Left cardiac atrium (tissue), 4 donors: ENCODE measurements at regions not wholly inside any gene's neighbourhood (a gene's known extent, or its start where the extent isn't known, plus 50 kb on each side); places are given as distances from the start of the nearest gene placed in this dataset.
"Not testable (repeated sequence)": the region's sequence is repeated elsewhere in the genome, so short reads cannot be mapped to it uniquely, and the experiment has no call there.

Source experiments
- ATAC-seq, 2 donors: fragments of 200-7000 bp; cut with Tn5 transposase; one replicate each; pipeline ENCODE4 v1.9.1; 2020; ENCODE audit warnings: mild to moderate bottlenecking in 2 of 2, moderate library complexity in 2 of 2
- DNase-seq: peaks from one replicate; pipeline ENCODE4 v3.0.0-alpha.2; 2020
- intact Hi-C, 2 donors: fragments of 100-400 bp; cut with DNase I; formaldehyde crosslinking; loops; one replicate each; pipeline versions ENCODE4 v1.14.1 to v1.15.1; 2022 to 2023
- donor health status: DM: no; HTN: yes; CAD: no.
- donor health status: DM: no; HTN: yes; CAD: no; lungs with severe emphysema.
- donor health status: DM: yes; HTN: yes; CAD: no.
- donor health status: Dilated cardiomyopathy.

DNA sequence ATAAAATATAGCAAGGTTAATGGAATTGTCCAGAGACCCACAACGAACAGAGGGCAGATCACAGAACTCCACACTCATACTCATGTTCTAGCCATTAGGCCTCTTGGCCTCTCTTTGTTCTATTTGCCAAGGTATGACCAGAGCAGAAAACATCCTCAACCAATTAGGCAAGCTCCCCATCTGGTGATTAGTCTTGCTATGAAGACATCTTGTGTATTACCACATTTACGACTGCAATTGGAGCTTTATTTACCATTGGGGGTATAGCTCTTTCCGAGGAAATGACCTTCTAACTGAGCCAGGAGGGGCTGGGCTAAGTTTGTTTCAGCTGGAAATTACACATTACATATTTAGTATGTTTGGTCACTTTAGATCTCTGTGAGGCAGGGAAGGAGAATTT, 593.9 kb downstream of the CD109 start:
- intact Hi-C loops = no loop called here
- ATAC-seq (no peak), DNase-seq (no peak)

DNA sequence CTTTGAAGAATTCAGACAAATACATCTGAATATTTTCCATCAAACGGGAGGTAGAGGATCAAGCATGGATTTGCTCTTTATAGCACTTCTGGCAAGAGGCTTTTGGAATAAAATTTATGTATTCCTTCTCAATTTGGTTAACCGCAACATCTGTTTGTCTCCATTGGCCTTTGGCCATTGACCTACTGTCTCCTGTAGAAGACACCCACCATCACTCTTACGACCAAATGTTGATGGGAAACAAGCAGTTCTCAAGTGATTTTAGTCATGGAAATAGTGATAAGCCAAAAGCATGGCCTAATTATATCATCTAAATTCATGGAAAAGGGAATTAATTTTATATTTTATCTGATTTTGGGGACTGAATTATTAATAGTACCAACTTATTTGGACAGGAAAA, 591.9 kb downstream of the CD109 start:
- no peak for ATAC-seq
- intact Hi-C loops = no loop called here
- DNase-seq = no peak

DNA sequence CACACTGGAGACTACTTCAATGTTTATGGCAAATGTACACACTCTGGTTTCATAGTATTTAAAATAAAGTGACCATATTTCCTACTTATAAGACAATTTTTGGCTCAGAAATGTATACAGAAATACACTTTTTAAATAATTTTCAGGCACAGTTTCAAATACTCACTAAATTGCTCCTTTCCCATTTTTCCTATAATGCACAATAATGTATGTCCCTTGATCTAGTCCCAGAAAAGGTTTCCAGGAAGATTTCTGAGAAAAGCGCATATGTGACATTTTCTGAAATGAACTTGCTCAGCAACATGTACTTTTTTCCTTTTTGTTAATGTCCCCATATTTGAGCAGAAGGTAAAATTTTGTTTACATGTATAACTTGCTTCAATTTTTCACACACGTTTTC, 591.4 kb downstream of the CD109 start:
- DNase-seq = no peak
- no peak for ATAC-seq

DNA sequence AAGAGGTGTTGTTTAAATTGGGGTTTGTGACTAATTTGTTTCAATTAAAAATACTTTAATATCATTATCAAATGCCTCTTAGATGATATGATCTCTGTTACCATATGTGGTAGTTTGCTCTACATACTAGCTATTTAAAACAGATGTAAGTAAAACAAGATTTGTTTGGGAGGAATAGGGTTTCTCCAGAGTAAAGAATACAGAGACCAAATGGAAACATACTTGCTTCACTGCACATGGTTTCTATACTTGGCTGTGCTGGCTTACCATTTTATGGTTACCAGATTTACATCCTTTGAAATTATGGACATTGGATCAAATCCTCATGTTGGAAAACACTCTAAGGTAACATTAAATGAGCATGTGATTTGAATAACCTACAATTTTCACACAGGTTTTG, 588.3 kb downstream of the CD109 start:
- DNase-seq (no peak), ATAC-seq (no peak)
- intact Hi-C loops = no loop called here

More for the DNA sequence above, 591.4 kb downstream of the CD109 start:
- intact Hi-C loops = no loop called here

DNA sequence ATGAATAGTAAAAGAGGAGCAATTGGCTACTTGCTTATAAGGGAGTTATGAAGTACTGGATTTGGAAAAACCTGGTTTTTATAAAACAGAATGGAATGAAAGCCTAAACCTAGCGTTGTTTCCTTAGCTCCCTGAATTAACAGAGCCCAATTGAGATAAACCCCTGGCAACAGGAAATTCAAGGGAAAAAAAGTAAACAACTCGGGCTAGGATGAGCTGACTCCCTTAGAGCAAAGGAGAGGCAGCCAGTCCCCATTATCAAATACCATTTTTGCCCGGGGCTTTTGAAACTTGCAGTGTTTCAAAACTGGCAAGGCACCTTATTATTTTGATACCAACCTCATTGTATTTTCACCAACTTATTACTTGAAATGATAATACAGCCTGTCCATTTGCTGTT, 587.5 kb downstream of the CD109 start:
- DNase-seq = no peak
- no peak for ATAC-seq
- intact Hi-C loops = no loop called here

GRCh38 chr6:74282143-74282689, 586.2 kb downstream of the CD109 start:
- no peak for DNase-seq
- no peak for ATAC-seq
- intact Hi-C loops = no loop called here

GRCh38 chr6:74280130-74280692, 584.2 kb downstream of the CD109 start:
- intact Hi-C loops = no loop called here
- DNase-seq = no peak
- no peak for ATAC-seq

- ATAC-seq (no peak), DNase-seq (no peak)
- intact Hi-C loops = no loop called here
These were observed 581.8 kb downstream of the CD109 start for GRCh38 chr6:74277777-74278186.

DNA sequence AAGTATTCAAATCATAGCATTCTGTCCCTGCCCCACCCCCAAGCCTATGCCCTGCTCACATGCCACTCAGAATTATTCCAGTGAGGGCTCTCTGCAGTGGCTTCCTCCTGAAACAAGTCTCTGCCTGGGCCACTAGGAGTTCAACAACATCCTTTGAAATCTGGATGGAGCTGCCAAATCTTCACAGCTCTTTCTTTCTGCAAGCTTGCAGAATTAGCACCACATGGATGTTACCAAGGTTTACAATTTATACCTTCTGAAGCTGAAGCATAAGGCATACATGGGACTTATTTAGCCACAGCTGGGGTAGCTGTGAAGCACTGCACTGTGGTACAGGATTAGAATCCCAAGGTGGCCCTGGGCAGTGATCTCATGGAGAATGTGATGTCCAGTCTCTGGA, 577.5 kb downstream of the CD109 start:
- no peak for ATAC-seq
- intact Hi-C loops = no loop called here
- no peak for DNase-seq

- no peak for ATAC-seq
- intact Hi-C loops = no loop called here
- no peak for DNase-seq
These were observed 573.5 kb downstream of the CD109 start for GRCh38 chr6:74269600-74269858.

- intact Hi-C loops = no loop called here
- ATAC-seq (no peak), DNase-seq (no peak)
These were observed 573.0 kb downstream of the CD109 start for GRCh38 chr6:74268815-74269599.

DNA sequence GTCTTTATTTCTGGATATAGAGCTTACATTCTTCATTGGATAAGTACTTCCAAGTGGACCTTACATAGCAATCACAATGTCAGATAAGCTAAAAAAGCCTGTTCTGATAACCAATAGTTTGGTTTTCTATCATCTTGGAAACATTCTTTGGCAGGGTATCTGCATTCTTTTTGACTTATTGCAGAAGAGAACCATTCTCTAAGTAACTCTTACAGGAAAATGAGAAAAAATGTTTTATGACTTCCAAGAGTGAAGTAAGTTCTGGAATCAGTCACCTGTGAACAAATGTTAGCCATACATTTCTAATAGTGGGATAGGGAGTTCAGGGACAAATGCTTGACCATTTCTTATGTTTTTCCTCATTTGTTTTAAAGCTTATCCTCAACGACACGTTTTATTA, 564.0 kb downstream of the CD109 start:
- intact Hi-C loops = no loop called here
- ATAC-seq = no peak
- no peak for DNase-seq

DNA sequence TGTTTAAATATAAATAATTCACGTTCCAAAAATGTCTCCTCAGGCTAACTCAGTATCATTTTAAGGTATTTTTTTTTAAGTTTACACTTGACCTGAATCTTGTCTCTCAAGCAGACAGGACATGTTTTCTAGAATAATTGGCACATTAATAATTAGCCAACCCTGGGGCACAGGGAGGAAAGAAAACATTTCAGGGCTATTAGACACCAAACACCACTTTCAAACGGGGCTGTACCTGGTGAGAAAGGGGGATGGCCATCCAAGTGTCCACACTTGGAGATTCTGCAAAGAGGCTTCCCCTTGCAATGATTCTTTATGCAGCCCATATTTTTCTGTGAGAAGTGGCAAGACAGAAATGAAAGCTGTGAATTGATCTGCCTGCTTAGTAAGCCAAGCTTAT, 560.8 kb downstream of the CD109 start:
- intact Hi-C loops = no loop called here
- DNase-seq = no peak
- ATAC-seq = no peak

DNA sequence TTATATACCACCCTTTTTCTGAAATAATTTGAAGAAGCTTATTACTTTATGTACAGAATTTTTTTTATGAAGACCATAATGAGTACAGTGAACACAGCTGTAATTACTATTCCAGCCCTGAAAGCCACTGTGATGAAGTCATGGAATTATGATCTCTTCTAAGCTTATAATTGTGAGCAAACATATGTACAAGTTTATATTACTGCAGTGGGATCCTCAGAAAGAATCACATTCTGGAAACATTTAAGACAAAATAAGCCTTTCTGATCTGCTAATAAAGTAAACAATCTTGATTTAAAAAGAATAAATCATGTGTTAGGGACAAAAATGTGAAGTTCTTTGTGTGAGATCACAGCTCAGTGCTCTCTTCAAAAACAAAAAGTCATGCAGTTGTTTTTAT, 560.4 kb downstream of the CD109 start:
- intact Hi-C loops = no loop called here
- ATAC-seq (no peak), DNase-seq (no peak)

DNA sequence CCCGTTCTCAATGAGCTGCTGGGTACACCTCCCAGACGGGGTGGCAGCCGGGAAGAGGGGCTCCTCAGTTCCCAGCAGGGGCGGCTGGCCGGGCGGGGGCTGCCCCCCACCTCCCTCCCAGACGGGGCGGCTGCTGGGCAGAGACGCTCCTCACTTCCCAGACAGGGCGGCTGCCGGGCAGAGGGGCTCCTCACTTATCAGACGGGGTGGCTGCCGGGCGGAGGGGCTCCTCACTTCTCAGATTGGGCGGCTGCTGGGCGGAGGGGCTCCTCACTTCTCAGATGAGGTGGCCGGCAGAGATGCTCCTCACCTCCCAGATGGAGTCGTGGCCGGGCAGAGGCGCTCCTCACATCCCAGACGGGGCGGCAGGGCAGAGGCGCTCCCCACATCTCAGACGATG, 559.0 kb downstream of the CD109 start:
- ATAC-seq, intact Hi-C loops, DNase-seq: not testable (repeated sequence)

GRCh38 chr6:74254147-74254546, 558.1 kb downstream of the CD109 start:
- intact Hi-C loops, ATAC-seq, DNase-seq: not testable (repeated sequence)

GRCh38 chr6:74253261-74253660, 557.3 kb downstream of the CD109 start:
- no peak for ATAC-seq
- no peak for DNase-seq
- intact Hi-C loops = no loop called here

GRCh38 chr6:74250161-74250818, 554.3 kb downstream of the CD109 start:
- ATAC-seq (no peak), DNase-seq (no peak)
- intact Hi-C loops = no loop called here

DNA sequence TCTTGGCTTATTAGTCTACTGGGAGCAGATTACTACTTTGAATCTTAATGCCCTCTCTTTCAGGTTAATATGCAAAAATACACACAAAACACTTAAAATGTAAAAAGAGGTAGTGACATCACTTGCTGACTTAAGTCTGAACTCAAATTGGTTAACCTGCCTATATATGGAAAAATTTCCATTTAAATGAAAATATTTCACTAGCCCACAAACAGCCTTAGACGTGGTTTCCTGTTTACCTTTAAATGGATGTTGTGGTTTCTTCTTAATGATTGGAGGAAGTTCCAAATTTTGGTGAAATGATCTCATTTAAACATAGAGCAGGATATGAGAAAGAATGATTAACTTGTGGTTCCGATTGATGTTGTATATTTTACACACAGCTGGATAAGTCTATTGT, 553.7 kb downstream of the CD109 start:
- ATAC-seq (no peak), DNase-seq (no peak)
- intact Hi-C loops = no loop called here

DNA sequence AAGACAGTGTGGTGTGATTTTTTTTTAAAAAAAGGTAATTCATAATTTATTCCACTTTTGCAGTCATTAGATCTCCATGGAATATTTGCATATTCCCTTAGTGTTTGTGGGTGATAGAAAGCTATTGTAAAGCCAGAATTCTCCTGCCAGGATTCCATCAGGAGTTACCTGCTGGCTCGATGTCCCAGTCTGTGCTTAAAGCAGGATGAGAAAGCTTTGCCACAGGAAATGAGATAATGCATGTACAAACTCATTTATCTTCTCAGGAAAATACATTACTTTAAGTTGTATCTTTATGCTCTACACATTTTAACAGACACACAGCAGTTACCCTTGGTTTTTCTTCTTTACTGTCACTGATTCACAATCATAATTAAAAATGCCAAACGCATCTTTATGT, 553.0 kb downstream of the CD109 start:
- ATAC-seq (no peak), DNase-seq (no peak)
- intact Hi-C loops = no loop called here
